ENCODE measurements at regions not wholly inside any gene's neighbourhood (a gene's known extent, or its start where the extent isn't known, plus 50 kb on each side); places are given as distances from the start of the nearest gene placed in this dataset.

DNA sequence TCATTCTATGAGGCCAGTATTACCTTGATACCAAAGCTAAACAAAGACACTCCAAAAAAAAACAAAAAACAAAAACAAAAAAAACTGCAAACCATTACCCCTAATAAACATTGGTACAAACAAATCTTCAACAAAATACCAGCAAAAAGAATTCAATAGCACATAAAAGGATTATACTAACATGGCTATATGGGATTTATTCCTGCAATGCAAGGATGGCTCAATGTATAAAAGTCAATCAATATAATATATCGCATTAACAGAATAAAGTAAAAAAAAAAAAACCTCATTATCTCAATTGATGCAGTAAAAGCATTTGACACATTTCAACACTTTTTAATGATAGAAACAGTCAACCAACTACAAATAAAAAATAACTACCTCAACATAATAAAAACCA is 233.3 kb upstream of the NFE2L3 start:
- FAIRE-seq (no peak), DNase-seq (ENCODE audit: insufficient read length, low spot score) (no peak)

DNA sequence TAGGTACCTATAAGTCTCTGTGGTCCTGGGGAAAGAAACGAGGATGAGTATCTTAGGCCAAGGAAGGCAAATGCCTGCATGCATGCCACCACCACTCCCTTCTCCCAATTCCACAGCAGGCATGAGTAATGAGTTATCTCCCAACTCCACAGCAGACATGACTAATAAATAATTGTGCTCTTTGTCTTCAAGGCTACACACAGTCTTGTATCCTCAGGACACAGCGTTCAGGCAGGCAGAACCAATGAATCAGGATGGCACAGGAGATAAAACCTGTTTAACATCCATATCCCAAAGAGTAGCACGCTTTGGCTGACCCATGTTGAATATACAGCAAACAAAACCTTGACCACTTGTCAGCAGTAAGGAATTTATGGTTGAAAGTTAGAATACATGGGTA is 229.7 kb upstream of the NFE2L3 start:
- peak; percentile 57 for FAIRE-seq
- no peak for DNase-seq (ENCODE audit: insufficient read length, low spot score)

DNA sequence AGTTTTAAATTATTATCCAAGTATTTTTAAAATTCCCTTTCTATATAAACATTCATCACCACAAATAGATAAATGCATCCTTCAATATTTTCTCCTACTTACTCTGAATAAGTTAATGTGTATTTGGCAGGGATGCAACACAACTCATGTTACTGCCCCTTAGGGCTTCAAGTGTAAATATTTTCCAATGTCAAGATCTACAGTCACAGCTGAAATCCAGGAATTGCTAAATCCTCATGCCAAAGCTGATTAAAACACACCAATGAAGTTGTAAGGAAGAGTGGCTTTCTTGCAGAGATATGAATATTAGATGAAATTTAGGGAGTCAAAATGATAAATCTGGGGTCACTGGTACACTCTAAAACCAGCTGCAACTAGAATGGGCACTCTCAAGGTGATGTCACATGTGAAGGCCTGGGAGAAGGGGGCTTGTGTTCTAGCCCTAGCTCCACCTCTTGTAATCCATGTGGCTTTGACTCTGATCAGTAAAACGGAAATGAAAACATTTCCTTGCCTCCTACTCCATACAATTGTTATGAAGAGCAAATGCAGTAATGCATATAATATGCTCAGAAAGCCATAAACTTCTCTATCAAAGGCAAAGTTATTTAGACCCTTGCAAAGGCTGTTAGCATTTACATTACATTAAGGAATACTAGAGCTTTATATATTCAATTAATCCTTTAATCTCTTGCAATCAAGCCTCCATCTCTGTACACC is 228.1 kb upstream of the NFE2L3 start:
- DNase-seq (ENCODE audit: insufficient read length, low spot score) (no peak), FAIRE-seq (no peak)

DNA sequence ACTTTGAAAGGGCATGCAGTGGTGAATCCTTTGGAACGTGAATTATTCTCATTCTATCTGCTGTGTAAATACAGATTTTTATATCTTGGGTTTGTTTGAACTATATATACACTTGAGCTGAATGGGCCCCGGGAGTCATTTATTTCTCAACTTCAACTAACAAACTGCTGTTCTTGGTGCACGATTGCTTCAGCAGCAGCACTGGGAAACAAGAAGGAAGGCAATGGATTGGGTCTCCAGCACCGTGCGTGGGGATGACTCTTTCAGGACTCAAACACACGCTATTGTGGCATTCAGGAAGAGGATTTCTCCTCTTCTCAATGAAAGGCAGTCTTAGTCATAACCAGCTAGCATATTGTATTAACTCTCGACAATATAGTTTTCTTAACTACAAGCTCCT is 226.0 kb upstream of the NFE2L3 start:
- no peak for FAIRE-seq
- no peak for DNase-seq (ENCODE audit: insufficient read length, low spot score)

DNA sequence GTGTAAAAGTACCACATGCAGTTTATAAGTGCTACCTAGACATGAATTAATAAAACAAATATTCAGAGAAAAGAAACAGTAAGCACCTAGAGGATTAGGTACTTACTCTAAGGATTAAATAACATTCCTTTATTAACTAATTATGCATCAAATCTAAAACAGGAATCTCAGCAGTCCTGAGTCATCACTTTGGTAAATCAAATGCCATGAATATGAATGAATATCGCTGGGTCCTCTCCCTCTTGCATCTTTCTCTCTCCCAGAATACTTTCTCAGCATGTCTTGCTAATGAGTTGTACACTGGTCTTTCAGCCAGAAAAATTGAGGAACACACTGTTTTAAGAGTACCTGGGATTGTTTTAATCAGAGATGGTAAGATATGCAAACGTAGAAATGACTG is 225.5 kb upstream of the NFE2L3 start:
- no peak for DNase-seq (ENCODE audit: insufficient read length, low spot score)
- FAIRE-seq, result no peak

DNA sequence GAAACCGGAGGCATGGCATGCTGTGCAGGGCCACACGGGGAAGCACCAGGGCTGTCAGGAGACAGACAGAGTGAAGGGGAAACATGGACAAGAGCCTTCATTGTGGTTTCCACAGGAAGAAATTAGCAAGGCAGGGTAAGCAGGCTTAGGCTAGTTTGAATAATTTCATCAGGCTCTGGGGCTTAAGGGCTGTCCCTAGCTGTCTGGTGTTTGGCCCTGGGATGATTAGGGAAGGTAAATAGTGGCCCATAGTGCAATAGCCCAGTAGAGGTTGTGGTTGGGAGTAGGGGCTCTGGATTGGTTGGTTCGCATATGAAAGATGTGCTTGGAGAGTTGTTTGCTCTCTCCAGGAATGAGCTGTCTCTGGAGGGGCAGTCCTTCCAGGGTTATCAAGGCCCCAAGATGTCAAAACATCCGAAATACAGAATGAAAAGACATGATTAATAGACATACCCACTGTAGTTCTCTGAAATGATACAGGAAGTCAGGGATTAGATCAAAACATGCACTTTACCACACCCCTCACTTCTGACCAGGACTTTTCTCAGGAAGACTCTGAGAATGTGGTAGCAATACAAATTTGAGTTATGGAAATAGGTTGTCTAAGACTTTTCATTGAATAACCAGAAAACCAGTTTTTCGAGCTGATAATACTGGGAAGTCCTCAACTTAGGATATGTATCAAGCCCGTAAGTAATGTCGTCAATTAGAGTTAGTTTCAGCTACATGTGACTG is 224.9 kb upstream of the NFE2L3 start:
- DNase-seq (ENCODE audit: insufficient read length, low spot score) (no peak), FAIRE-seq (no peak)

DNA sequence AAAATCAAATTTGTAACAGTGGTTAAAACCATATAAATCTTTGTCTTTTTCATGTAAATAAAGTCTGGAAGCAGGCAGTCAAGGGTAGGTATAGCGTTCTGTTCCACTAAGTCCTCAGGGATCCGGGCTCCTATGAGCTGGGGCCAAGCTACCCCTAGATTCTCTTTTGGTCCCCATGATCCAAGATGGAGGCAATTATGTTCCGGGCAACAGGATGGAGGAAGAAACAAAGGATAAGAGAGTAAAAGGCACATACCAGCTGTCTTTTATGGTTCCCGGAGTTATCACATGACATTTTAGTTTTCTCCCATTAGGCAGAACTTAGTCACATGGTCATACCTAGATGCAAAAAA is 224.4 kb upstream of the NFE2L3 start:
- FAIRE-seq (no peak), DNase-seq (ENCODE audit: insufficient read length, low spot score) (no peak)

DNA sequence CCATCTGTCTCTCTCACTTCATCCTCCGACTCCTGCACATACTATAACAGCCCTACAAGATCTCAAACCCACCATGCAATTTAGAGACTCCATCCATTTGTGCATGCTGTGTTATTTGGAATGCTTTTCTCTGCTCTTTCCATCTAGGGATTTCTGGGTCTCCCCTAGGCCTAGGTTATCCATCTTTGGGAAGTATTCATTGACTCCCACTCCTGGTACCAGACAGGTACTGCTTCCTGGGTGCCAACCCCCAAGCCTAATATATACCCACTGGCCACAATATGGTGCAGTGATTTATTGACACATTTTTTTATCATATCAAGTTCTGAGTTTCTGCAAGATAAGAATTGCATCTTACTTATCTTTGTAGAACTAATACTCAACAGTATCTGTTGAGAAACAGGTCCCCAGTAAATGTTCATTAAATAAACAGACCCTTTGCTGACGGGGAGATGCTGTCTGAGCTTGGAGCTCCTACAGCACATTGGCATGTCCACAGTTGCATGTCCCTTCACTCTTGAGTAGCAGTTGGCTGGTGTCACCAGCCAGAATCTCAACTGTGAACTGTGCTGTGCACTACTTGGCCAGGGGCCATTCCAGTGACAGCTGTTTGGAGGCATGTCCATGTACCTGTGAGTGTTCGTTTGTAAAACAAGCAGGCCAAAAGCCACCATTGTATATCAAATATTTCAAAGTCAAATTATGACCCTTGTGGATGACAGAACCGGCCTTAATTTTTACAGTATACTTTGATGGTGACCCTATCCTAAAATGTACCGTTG is 223.3 kb upstream of the NFE2L3 start:
- FAIRE-seq (no peak), DNase-seq (ENCODE audit: insufficient read length, low spot score) (no peak)

DNA sequence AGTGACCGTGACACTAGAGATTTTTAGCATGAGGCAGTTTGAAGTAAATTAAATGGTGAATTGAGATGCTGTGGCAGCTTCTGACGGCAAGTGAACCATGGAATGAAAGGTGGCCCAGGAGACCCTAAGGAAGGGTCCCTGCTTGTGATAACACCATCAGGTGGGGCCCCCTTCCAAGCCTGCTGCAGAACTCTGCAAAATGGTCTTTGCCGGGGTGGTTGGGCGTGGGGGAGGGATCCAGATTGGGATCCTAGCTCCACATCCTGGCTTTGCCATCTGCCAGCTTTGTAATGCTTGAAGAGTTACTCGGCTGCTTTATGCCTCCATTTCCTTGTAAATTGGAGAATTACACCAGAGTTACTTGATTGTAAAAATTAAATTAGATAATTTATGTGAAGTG is 222.6 kb upstream of the NFE2L3 start:
- DNase-seq (ENCODE audit: insufficient read length, low spot score), result no peak
- FAIRE-seq, result no peak

DNA sequence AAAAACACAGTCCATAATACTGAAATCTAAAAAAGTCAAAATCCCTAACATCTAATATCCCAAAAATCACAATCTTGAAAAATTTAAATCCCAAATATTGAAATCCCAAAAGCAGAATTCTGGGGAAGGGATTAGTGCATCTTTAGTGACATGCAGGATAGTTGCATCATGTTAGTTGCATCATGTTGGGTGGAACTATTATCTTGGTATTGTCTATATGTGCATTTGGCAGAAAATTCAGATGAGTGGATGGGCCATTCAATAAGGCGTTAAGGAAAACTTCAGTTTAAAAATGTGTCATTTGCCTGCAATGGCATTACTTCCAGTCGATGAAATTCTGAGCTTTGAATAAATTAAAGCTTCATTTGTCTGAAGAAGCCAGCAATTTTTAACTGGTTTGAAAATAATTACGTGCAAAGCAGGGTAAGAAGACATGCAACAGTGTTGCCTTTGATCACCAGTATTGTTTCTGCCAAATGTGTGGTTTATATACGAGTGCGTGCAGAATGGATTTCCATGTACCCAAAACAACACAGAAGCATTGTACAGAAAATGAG is 221.4 kb upstream of the NFE2L3 start:
- FAIRE-seq (no peak), DNase-seq (ENCODE audit: insufficient read length, low spot score) (no peak)

DNA sequence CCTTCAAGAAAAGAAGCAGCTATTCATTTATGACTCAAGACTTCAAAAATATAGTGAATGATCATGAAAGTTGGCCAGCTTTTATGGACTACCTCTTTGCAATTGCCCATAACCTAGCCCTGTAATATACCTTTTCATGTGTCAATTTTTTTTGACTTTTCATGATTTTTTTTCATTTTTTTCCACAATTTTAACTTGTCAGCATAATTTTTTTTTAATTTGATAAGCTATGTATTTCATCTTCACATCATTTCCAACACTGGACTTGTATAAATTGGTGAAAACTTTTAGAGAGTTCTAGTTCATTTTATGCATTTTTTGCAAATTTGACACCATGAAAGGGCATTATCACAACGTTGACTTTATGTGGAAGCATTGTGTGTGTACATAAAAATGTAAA is 220.8 kb upstream of the NFE2L3 start:
- no peak for FAIRE-seq

DNA sequence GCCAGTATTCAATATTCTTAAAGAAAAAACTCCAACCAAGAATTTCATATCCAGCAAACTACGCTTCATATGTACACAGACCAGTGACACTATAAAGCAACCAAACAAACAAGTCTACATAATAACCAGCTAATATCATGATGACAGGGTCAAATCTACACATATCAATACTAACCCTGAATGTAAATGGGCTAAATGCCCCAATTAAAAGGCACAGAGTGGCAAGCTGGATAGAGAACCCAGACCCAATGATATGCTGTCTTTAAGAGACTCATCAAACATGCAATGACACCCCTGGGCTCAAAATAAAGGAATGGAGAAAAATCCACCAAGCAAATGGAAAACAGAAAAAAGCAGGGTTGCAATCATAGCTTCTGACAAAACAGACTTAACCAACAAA is 218.1 kb upstream of the NFE2L3 start:
- DNase-seq (ENCODE audit: insufficient read length, low spot score) (no peak), FAIRE-seq (no peak)

More for the DNA sequence above, 220.8 kb upstream of the NFE2L3 start:
- DNase-seq (ENCODE audit: insufficient read length, low spot score), result no peak

DNA sequence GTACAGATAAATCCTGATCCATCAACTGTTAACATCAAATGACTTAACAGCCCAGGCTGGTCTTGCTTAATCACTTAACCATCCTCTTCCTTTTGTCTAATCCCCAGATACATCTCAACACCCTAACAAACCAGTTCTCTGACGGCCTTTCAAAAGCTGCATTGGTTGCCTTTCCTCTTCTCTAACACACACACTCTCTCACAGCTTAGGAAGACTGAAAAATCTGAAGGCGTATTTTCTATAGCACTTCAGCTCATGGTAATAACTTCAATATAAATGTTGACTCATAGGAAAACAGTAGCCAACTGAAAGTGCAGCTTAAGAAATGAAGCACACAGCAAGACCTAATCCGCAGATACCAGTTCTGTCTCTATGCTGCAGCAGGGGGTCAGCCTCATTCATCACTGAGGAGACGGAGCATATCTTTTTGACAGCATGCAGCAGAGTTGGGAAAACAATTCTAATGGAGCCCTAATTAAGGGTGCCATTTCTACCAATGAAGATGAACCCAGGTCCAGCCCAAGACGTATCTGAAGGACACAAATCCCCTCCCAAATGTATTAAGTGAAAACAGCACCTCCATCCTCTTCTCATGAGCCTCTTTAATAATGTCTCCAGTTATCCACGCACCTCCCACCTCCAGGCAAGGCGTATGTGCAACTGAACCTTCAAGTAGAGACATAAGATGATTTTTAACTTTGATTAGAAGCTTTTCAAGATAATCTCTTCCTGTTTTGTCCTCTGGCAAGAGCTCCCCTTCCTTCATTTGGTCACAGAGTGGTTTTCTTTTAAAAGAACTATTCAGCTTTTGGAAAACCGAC is 211.7 kb upstream of the NFE2L3 start:
- FAIRE-seq (no peak), DNase-seq (ENCODE audit: insufficient read length, low spot score) (no peak)

DNA sequence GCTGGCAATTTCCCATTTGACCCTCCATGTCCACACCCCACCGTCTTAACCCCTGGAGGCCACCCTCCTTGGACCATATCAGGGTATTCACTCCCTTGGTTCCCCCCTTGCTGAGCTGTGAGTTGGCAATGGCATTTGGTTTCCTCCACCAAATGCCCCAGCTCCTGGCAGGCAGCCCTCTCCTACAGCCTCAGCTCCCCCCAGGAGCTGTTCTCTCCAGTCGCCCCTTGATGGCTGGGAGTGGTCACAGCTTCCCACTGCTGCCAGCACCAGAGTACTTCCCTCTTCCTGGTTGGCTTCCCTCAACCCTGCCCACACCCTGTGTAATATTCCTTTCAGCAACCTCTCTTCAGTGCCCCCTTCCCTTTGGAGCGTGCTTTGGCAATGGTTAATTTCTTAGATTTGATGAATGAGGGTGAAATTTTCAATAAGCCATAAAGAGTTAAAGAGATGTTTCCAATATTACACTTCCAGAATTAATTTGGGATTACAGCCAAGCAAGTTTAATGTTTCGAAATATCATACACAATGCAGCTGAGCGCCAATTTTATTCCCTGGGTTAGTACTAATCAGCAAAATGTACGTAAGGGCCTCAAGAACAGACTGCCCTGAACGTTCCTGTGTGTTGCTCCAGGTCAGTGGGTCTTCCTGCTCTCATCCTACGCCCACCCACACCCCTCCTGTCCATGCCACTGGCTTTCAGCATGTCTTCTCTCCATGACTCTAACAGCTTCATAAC is 207.1 kb upstream of the NFE2L3 start:
- no peak for DNase-seq (ENCODE audit: insufficient read length, low spot score)
- FAIRE-seq, result no peak

DNA sequence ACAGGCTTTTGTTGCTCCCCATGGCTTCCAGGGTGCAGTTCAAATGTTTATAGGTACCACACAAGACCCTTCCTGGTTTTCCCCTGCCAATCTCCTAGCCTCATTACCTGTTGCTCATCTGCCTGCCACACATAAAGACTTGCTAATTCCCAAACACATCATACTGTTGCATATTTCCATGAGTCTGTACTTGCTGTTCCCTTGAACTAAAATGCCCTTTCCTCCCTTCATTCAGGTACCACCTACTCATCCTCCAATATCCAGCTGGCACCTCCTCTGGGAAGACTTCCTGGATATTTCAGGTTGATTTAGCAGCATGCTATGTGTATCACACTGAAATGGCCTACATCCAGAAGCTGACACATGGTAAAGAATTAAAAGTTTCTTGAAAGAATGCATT is 206.4 kb upstream of the NFE2L3 start:
- no peak for DNase-seq (ENCODE audit: insufficient read length, low spot score)
- no peak for FAIRE-seq

DNA sequence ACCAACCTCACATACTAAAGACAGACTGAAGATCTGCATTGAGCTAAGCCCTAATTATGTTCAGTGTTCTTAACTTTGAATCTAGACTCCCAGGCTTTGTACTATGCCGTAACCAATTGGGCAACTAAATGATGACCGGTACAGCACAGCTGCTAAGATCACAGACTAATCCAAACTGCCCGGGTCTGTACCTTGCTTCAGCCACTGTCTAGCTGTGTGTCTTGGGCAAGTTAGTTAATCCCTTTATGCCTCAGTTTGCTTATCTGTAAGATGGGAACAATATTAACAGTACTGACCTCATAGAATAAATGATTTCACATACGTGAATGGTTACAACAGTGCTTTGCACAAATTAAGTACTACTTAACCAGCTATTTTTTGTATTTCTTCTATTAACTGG is 205.8 kb upstream of the NFE2L3 start:
- FAIRE-seq (peak; percentile 13), DNase-seq (ENCODE audit: insufficient read length, low spot score) (no peak)

DNA sequence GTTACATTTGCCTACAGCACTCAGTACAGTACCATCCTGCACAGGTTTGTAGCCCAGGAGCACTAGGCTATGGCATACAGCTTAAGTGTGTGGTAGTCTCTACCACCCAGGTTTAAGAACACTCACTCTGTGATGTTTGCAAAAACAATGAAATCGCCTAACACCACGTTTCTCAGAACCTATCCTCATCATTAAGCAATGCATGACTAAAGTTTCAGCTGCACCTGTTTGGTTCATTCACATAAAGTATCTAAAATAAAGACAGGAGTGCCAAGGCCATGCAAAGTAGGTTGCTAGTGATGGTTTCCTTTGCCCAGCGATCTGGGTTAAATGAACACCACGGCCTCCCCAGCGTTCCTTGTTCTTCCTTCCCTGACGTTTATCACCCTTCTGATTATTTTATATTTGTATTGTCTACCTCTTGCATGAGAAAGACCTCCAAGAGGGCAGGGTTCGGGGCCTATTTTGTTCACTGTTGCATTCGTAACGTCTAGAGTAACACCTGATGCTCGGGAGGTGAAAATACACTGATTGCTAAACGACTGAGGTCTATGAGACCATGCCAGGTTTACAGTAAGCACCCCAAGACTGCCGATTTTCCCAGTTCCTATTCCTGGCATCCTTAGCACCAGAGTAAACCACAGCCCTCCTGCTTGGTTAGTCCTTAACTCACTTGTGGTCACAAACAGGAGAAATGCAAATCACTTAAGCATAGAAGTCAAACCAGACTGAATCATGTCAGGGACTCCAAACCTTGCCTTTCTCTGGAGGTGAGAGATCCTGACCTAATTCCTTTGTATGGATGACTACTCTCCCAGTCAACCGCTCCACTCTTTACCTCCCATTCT is 204.1 kb upstream of the NFE2L3 start:
- no peak for FAIRE-seq

DNA sequence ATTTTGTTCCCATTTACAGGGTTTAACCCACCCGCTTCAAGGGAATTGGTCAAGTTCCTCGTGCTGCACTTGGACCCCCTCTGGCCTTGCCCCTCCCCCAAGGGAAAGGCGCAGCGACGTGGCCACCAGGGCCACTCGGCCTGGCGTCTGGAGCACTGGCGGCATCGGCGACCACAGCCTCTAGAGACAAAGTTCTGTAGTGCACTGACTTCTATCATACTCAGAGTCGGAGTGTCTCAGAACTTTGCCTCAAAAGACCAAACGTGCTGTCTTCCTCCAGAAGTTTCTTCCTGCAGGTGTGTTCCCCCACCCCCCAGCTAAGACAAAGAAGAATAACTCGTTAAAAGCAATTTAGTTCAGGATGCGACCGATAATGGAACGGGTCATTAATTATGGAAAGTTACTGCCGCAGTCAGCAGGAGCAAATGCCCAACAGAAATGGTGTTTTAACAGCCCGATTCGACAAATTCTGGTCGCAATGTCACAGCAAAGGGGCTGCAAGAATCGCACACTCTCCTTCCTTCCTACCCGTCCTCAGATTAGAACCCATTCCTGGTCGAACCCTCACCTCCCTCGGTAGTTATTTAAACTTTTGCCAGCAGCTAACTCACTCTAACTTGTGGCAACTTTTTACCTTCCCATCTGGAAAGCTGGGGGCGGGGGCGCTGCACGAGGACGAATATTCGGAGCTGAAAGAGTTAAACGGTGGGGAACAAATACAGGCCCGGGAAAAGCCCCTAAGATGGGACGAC is 202.1 kb upstream of the NFE2L3 start:
- no peak for FAIRE-seq
- DNase-seq (ENCODE audit: insufficient read length, low spot score), result no peak

More for the DNA sequence above, 204.1 kb upstream of the NFE2L3 start:
- no peak for DNase-seq (ENCODE audit: insufficient read length, low spot score)

All from HTR-8/SVneo (cell line).